ENCODE measurements at regions not wholly inside any gene's neighbourhood (a gene's known extent, or its start where the extent isn't known, plus 50 kb on each side); places are given as distances from the start of the nearest gene placed in this dataset.

DNA sequence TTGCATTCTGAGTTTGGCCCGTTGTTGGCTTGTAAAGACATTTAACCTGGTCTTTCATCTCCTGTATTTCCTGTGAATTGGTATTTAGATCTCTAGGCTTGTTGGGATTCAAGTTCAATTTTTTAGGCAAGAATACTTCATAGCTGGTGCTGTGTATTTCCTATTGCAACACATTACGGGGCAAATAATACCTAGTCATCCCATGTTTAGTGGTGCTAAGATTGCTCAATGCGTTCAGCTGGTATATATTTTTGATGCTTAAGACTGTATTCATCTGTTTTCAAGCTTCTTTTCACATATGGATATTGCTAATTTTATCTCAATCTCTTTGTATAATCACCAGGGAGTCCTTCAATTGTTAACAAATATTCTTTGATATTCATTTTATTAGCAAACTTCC is 87.5 kb upstream of the ZBTB18 start:
- Mint-ChIP-seq H3K27ac (no peak overlapping the region), H3K9me3 (no peaks in the 10 kb centered on the region), H3K27me3 (ENCODE audit: low read depth) (no peaks in the 10 kb centered on the region), H3K4me1 (peaks cover 26 to 30% of the 10 kb centered on the region in 2 experiments), H3K36me3 (ENCODE audit: insufficient read depth in 1 of 3, low read depth in 3 of 3) (no peaks in the 10 kb centered on the region), H3K4me3 (no peak overlapping the region)
- Histone ChIP-seq H3K9ac (ENCODE audit: extremely low read depth, insufficient read length, low read length) (no peak overlapping the region), H2BK120ac (ENCODE audit: low read depth, low read length, poor library complexity, severe bottlenecking) (no peak overlapping the region), H3K56ac (ENCODE audit: insufficient read length, low read depth, low read length) (no peak overlapping the region), H3K79me2 (ENCODE audit: insufficient read depth, low read length) (no peaks in the 10 kb centered on the region), H3K9me3 (ENCODE audit: control insufficient read depth, low read depth, low read length) (no peaks in the 10 kb centered on the region), H4K20me1 (ENCODE audit: control insufficient read depth, insufficient read depth, insufficient read length) (no peaks in the 10 kb centered on the region), H2BK15ac (ENCODE audit: low read depth, low read length) (no peak overlapping the region), H3K14ac (ENCODE audit: insufficient read depth, low read length) (no peak overlapping the region), H3T11ph (ENCODE audit: low read length) (no peak overlapping the region), H2AFZ (ENCODE audit: low read length) (no peak overlapping the region), H3K4me1 (ENCODE audit: insufficient read depth, low read length) (peaks cover 2% of the 10 kb centered on the region), H3K23me2 (ENCODE audit: insufficient read length, low read depth, low read length, poor library complexity, severe bottlenecking) (no peaks in the 10 kb centered on the region), H2AK5ac (ENCODE audit: insufficient read length, low read length) (no peak overlapping the region), H4K8ac (replicated peaks; ENCODE audit: insufficient read length, low read depth, low read length) (no peak overlapping the region), H3K23ac (ENCODE audit: insufficient read length, low read depth, low read length) (no peak overlapping the region), H3K18ac (ENCODE audit: insufficient read length, low read depth, low read length) (no peak overlapping the region), H3K4ac (ENCODE audit: low read depth, low read length) (no peak overlapping the region), H3K79me1 (ENCODE audit: insufficient read depth, low read depth, low read length, poor library complexity, severe bottlenecking) (no peaks in the 10 kb centered on the region), H2BK20ac (ENCODE audit: low read depth, low read length, poor library complexity, severe bottlenecking) (no peak overlapping the region), H3K27me3 (ENCODE audit: insufficient read depth, low read length) (no peaks in the 10 kb centered on the region), H4K5ac (ENCODE audit: insufficient read length, low read depth, low read length) (no peak overlapping the region), H2BK12ac (ENCODE audit: insufficient read length, low read depth, low read length) (no peak overlapping the region), H3K4me2 (ENCODE audit: insufficient read depth, insufficient read length, low read length) (no peak overlapping the region), H2BK5ac (ENCODE audit: insufficient read length, low read length) (no peak overlapping the region), H3K27ac (ENCODE audit: insufficient read length, low read depth, low read length) (no peak overlapping the region), H4K91ac (ENCODE audit: insufficient read length, low read depth, low read length) (no peak overlapping the region)
- no CpG with 5 or more reads among the region's 3 CpGs for WGBS (ENCODE audit: extremely low coverage, insufficient read length, low lambda C conversion rate)
- TF ChIP-seq, protein P1, sequence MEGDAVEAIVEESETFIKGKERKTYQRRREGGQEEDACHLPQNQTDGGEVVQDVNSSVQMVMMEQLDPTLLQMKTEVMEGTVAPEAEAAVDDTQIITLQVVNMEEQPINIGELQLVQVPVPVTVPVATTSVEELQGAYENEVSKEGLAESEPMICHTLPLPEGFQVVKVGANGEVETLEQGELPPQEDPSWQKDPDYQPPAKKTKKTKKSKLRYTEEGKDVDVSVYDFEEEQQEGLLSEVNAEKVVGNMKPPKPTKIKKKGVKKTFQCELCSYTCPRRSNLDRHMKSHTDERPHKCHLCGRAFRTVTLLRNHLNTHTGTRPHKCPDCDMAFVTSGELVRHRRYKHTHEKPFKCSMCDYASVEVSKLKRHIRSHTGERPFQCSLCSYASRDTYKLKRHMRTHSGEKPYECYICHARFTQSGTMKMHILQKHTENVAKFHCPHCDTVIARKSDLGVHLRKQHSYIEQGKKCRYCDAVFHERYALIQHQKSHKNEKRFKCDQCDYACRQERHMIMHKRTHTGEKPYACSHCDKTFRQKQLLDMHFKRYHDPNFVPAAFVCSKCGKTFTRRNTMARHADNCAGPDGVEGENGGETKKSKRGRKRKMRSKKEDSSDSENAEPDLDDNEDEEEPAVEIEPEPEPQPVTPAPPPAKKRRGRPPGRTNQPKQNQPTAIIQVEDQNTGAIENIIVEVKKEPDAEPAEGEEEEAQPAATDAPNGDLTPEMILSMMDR (conservative IDR thresholded peaks at IDR 0.05), result no peak
- no peak for DNase-seq

Measured in H9 (cell line).